ENCODE measurements at regions not wholly inside any gene's neighbourhood (a gene's known extent, or its start where the extent isn't known, plus 50 kb on each side); places are given as distances from the start of the nearest gene placed in this dataset.

- no peak for TF ChIP-seq CTCF (IDR thresholded peaks at IDR 0.05; ENCODE audit: low read depth, low read length)
- H3K4me3 ChIP-seq (ENCODE audit: low read depth, low read length) = no peak overlapping the region
Observed at GRCh38 chr7:131652934-131653333, 96.5 kb upstream of the PODXL start.

GRCh38 chr7:131652194-131652593 lies 95.8 kb upstream of the PODXL start:
- no peak overlapping the region for H3K4me3 ChIP-seq (ENCODE audit: low read depth, low read length)
- no peak for TF ChIP-seq CTCF (IDR thresholded peaks at IDR 0.05; ENCODE audit: low read depth, low read length)

GRCh38 chr7:131649879-131650278 lies 93.5 kb upstream of the PODXL start:
- H3K4me3 ChIP-seq (ENCODE audit: low read depth, low read length) = no peak overlapping the region
- TF ChIP-seq CTCF (IDR thresholded peaks at IDR 0.05; ENCODE audit: low read depth, low read length) = no peak

GRCh38 chr7:131649003-131649541 lies 92.6 kb upstream of the PODXL start:
- no peak for TF ChIP-seq CTCF (IDR thresholded peaks at IDR 0.05; ENCODE audit: low read depth, low read length)

GRCh38 chr7:131648491-131648890 lies 92.1 kb upstream of the PODXL start:
- no peak overlapping the region for H3K4me3 ChIP-seq (ENCODE audit: low read depth, low read length)
- no peak for TF ChIP-seq CTCF (IDR thresholded peaks at IDR 0.05; ENCODE audit: low read depth, low read length)

More at GRCh38 chr7:131649003-131649541, 92.6 kb upstream of the PODXL start:
- H3K4me3 ChIP-seq (ENCODE audit: low read depth, low read length) = no peak overlapping the region

GRCh38 chr7:131646203-131646602 lies 89.8 kb upstream of the PODXL start:
- no peak overlapping the region for H3K4me3 ChIP-seq (ENCODE audit: low read depth, low read length)
- TF ChIP-seq CTCF (IDR thresholded peaks at IDR 0.05; ENCODE audit: low read depth, low read length) = no peak

- H3K4me3 ChIP-seq (ENCODE audit: low read depth, low read length) = no peak overlapping the region
- no peak for TF ChIP-seq CTCF (IDR thresholded peaks at IDR 0.05; ENCODE audit: low read depth, low read length)
Observed at GRCh38 chr7:131642429-131642828, 86.0 kb upstream of the PODXL start.
